ENCODE measurements at regions not wholly inside any gene's neighbourhood (a gene's known extent, or its start where the extent isn't known, plus 50 kb on each side); places are given as distances from the start of the nearest gene placed in this dataset.

DNA sequence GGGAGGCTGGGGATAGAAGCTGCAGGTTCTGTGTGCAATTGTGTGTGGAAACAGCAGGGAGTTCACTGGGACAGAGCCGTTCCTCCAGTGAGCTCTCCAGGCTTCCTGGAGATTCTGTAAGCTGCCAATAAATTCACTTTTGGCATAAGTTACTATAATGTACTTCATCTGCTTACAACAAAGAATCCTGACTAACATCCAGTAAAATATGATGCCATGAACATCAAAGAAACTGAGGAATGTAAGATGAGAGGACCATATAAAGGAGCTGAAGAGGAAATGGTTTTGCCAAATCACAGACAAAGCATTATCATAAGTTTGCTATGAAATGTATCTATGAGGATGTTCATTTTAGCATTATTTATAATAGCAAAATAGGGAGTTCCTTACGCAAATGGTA is 175.3 kb downstream of the KCNE4 start:
- ATAC-seq = no peak

- no peak for ATAC-seq
Observed at GRCh38 chr2:223228871-223229270, 176.9 kb downstream of the KCNE4 start.

DNA sequence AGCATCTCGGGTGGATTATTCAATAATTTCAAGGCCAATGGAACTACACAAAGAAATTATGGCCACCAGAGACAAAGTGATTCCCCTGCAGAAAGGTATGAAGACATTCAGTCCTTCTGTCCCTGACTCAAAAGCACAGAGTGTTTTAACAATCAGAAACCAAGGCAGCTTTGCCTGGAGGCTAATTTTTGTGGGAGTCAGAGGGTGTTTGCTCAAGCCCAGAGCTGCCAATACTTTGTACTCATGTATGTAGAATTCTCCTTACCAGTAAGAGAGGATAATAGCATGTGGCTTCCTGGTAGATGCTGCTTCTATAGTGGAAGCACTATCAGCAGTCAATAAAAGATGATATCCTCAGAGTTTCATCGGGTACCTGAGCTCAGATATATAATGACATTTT is 178.4 kb downstream of the KCNE4 start:
- ATAC-seq = no peak

- ATAC-seq = no peak
Observed at GRCh38 chr2:223232285-223232684, 180.3 kb downstream of the KCNE4 start.

GRCh38 chr2:223232896-223233295 is 180.9 kb downstream of the KCNE4 start:
- ATAC-seq = no peak

DNA sequence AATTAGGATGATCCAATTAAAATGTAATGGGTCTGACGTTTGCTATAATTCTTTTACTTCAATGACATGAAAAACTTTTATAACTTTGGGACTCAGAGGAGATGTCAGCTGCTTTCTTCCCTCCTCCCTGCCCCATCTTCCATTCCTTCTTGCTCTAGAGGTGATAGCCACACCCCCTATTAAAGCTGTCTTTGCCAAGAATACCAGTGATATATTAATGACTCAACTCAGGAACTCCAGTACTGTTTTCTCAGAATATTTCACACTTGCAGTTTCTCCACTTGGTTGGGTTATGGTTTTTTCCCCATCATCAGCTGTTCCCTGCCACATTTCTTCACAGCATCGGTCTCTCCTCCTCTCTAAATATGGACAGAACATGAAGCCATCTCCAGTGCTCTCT is 184.0 kb downstream of the KCNE4 start:
- ATAC-seq = no peak

DNA sequence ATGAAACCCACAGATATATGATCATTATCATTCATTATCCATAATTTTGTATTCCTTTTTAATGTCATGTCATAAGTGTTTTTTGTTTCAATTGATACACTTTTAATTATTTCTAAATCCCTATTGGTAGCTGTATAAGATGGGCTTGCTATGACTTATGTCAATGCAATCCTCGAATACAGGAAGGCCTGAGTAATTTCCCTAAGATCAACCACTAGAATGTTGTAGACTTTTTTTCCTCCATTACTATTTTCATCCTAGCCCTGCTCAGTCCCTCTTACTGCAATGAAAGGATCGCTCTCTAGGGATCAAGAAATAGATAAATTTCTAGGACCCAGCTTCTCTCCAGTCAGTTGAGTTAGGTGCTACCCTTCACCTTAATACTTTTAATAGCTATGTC is 186.3 kb downstream of the KCNE4 start:
- ATAC-seq = no peak

DNA sequence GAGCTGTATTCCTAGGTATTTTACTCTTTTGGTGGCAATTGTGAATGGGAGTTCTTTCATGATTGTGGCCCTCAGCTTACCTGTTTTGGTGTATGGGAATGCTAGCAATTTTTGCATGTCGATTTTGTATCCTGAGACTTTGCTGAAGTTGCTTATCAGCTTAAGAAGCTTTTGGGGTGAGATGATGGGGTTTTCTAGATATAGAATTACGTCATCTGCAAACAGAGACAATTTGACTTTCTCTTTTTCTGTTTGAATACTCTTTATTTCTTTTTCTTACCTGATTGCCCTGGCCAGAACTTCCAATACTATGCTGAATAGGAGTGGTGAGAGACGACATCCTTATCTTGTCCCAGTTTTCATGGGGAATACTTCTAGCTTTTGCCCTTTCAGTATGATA is 191.2 kb downstream of the KCNE4 start:
- ATAC-seq = no peak

DNA sequence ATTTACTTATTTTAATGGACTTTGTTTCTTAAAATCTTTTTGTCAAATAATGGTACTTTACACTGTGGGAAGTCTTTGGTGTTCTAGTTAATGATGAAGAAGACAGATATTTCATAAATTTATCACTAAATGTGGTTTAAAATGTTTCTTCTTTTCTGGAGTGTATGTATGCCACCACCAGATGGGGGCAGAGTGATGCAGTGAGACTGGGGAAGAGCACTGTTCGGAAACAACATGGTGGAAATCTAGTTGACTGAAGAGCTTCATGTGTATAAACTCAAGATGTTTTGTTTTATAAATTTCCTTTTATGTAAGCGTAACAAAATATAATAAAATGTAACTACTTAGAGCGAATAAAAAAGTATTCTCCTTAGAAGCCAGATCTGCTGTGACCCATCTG is 195.1 kb downstream of the KCNE4 start:
- no peak for ATAC-seq

DNA sequence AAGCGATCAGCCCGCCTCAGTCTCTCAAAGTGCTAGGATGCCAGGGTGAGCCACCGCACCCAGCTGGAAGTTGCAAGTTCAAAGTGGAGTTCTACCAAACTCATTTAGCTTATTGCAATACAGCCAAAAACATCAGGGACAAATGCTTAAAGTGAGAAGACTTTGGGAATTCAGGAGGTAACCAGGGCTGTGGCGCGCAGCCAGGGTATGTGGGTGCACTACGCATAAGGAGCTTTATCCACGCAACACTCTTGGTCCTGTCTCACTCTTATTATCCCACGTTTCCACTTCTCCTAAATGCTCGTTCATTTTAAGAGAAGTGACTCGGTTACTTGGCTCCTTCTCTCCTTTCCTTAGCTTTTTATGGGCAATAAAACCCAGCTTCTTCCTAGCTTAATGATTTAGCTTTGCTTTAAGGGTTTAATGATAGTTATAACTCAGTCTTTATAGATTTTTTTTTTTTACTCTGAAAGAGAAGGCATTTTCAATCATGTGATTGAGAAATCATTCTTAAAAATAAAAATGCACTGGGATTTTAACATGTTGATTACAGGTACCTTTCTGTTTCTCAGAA is 199.8 kb downstream of the KCNE4 start:
- ATAC-seq = no peak

GRCh38 chr2:223260681-223261080 is 208.7 kb downstream of the KCNE4 start:
- ATAC-seq = no peak

GRCh38 chr2:223262946-223263345 is 211.0 kb downstream of the KCNE4 start:
- ATAC-seq = no peak

GRCh38 chr2:223264541-223265193 is 212.7 kb downstream of the KCNE4 start:
- no peak for ATAC-seq

GRCh38 chr2:223267160-223267951 is 215.4 kb downstream of the KCNE4 start:
- no peak for ATAC-seq

DNA sequence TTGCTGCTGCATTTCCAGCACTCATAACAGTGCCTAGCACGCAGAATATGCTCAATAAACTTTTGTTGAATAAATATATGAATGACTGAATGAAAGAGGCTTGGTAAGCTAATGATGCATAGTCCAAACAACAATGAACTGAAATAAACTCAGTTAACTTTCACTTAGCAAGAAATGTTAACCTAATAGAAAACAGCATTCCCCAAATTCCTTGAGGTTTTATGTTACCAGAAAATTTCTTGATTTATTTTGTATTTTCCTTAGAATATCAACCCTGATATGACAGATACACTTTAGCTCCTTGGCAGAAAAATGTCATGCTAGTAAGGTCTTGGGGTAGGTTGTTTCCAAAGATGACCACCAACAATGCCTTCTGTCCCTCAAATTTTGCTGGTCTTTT is 217.4 kb downstream of the KCNE4 start:
- ATAC-seq = no peak

- ATAC-seq = no peak
Observed at GRCh38 chr2:223270548-223270947, 218.6 kb downstream of the KCNE4 start.

GRCh38 chr2:223273995-223274394 is 222.0 kb downstream of the KCNE4 start:
- no peak for ATAC-seq

GRCh38 chr2:223282221-223282620 is 230.2 kb downstream of the KCNE4 start:
- ATAC-seq = no peak

DNA sequence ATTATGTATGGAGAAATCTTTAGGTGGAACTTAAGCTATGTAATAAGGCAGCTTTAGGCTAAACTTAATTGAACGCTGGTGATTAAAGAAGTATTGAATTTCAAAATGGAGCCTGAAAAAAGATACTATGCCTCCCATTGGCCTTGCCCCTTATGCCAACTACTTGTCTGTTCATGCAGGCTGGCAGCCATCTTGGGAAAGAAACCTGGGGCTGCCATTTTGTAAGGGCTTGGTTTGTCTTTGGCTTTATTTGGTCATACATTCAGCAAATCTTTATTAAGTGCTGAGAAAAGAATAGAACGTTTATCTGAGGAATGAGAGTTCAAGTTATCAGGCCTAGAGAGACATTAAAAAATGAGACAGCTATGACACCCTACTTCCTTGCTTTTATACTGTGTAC is 231.3 kb downstream of the KCNE4 start:
- ATAC-seq = no peak

GRCh38 chr2:223283771-223284170 is 231.8 kb downstream of the KCNE4 start:
- ATAC-seq = no peak

GRCh38 chr2:223285370-223286265 is 233.6 kb downstream of the KCNE4 start:
- ATAC-seq = no peak

GRCh38 chr2:223294756-223295155 is 242.8 kb downstream of the KCNE4 start:
- no peak for ATAC-seq

- no peak for ATAC-seq
Observed at GRCh38 chr2:223297788-223298187, 245.8 kb downstream of the KCNE4 start.
